ENCODE measurements at regions not wholly inside any gene's neighbourhood (a gene's known extent, or its start where the extent isn't known, plus 50 kb on each side); places are given as distances from the start of the nearest gene placed in this dataset.

- TF ChIP-seq CTCF (IDR thresholded peaks at IDR 0.05 in 4 of 5, conservative IDR thresholded peaks at IDR 0.05 in 1 of 5) (no peak), POLR2A (IDR thresholded peaks at IDR 0.05) (no peak)
These were observed 1159.6 kb upstream of the CHAC2 start for GRCh38 chr2:52608030-52608429.

Data from gastrocnemius medialis (tissue), 4 donors.